Activated T-helper 2 cell treated with anti-CD3 and anti-CD28 coated beads, Interferon-gamma antibody, Interleukin-2, Interleukin-4, amounts not matched to agents 10 μg/mL and 5 μg/mL and 100 μg/mL, durations not matched to agents 14 hours and 24 hours and 36 hours (primary cell): ENCODE measurements at regions not wholly inside any gene's neighbourhood (a gene's known extent, or its start where the extent isn't known, plus 50 kb on each side); places are given as distances from the start of the nearest gene placed in this dataset.

Source experiments
- DNase-seq: peaks from one replicate; pipeline ENCODE4 v3.0.0; 2021; ENCODE audit warnings: low spot score
- H3K27ac Mint-ChIP-seq: one replicate; pipeline ENCODE4 v1.8.0; 2021; ENCODE audit warnings: mixed read lengths
- H3K27me3 Mint-ChIP-seq: one replicate; pipeline ENCODE4 v1.8.0; 2021; ENCODE audit warnings: low read depth, mixed read lengths
- H3K36me3 Mint-ChIP-seq: one replicate; pipeline ENCODE4 v1.8.0; 2021; ENCODE audit warnings: low read depth, mixed read lengths
- H3K4me1 Mint-ChIP-seq: one replicate; pipeline ENCODE4 v1.8.0; 2021; ENCODE audit warnings: low read depth, mixed read lengths
- H3K4me3 Mint-ChIP-seq: one replicate; pipeline ENCODE4 v1.8.0; 2021; ENCODE audit warnings: low read depth, mild to moderate bottlenecking, moderate library complexity, mixed read lengths
- H3K9me3 Mint-ChIP-seq: one replicate; pipeline ENCODE4 v1.8.0; 2021; ENCODE audit warnings: mixed read lengths
- intact Hi-C: fragments of 100-400 bp; cut with micrococcal nuclease; formaldehyde crosslinking; loops from one replicate; pipeline ENCODE4 v1.15.1; 2023

GRCh38 chr5:72013766-72014624 lies 93.3 kb upstream of the MAP1B start:
- DNase-seq: no peak
- Mint-ChIP-seq H3K27me3 (peaks cover 12% of the 10 kb centered on the region), H3K4me1 (no peaks in the 10 kb centered on the region), H3K9me3 (no peaks in the 10 kb centered on the region), H3K4me3 (no peak overlapping the region), H3K27ac (no peak overlapping the region), H3K36me3 (no peaks in the 10 kb centered on the region)
- intact Hi-C loops: no loop called here

- DNase-seq: no peak
- Mint-ChIP-seq H3K4me3 (no peak overlapping the region), H3K27me3 (peaks cover 17% of the 10 kb centered on the region), H3K4me1 (no peaks in the 10 kb centered on the region), H3K36me3 (no peaks in the 10 kb centered on the region), H3K9me3 (no peaks in the 10 kb centered on the region), H3K27ac (no peak overlapping the region)
- intact Hi-C loops: no loop called here
Observed at GRCh38 chr5:72015103-72015548, 92.1 kb upstream of the MAP1B start.

- H3K36me3 Mint-ChIP-seq: no peaks in the 10 kb centered on the region
- intact Hi-C loops: loop anchor here (2.0 kb wide), 1 partner anchor 235 kb away; no protein-coding TSS in a partner anchor
Observed at GRCh38 chr5:72018143-72018803, 89.0 kb upstream of the MAP1B start.

GRCh38 chr5:72020161-72020983 lies 86.9 kb upstream of the MAP1B start:
- intact Hi-C loops: no loop called here
- Mint-ChIP-seq H3K4me3 (no peak overlapping the region), H3K36me3 (no peaks in the 10 kb centered on the region), H3K27me3 (peaks cover 8% of the 10 kb centered on the region), H3K9me3 (no peaks in the 10 kb centered on the region), H3K27ac (no peak overlapping the region), H3K4me1 (no peaks in the 10 kb centered on the region)
- no peak for DNase-seq

More at GRCh38 chr5:72018143-72018803, 89.0 kb upstream of the MAP1B start:
- H3K27ac Mint-ChIP-seq: no peak overlapping the region
- peaks cover 12% of the 10 kb centered on the region for H3K27me3 Mint-ChIP-seq
- peak; percentile 33 for DNase-seq
- H3K4me3 Mint-ChIP-seq: no peak overlapping the region
- H3K4me1 Mint-ChIP-seq: no peaks in the 10 kb centered on the region
- H3K9me3 Mint-ChIP-seq: no peaks in the 10 kb centered on the region

GRCh38 chr5:72021651-72022357 lies 85.5 kb upstream of the MAP1B start:
- Mint-ChIP-seq H3K4me1 (no peaks in the 10 kb centered on the region), H3K4me3 (no peak overlapping the region), H3K27me3 (peaks cover 8% of the 10 kb centered on the region), H3K36me3 (no peaks in the 10 kb centered on the region), H3K9me3 (no peaks in the 10 kb centered on the region), H3K27ac (no peak overlapping the region)
- DNase-seq: no peak
- intact Hi-C loops: no loop called here

GRCh38 chr5:72028382-72028781 lies 78.9 kb upstream of the MAP1B start:
- no peak for DNase-seq
- no peaks in the 10 kb centered on the region for H3K9me3 Mint-ChIP-seq
- H3K4me3 Mint-ChIP-seq: no peak overlapping the region
- peaks cover 2% of the 10 kb centered on the region for H3K27me3 Mint-ChIP-seq
- H3K4me1 Mint-ChIP-seq: no peaks in the 10 kb centered on the region
- no peak overlapping the region for H3K27ac Mint-ChIP-seq
- intact Hi-C loops: no loop called here
- H3K36me3 Mint-ChIP-seq: no peaks in the 10 kb centered on the region

GRCh38 chr5:72030237-72030636 lies 77.0 kb upstream of the MAP1B start:
- intact Hi-C loops: no loop called here
- Mint-ChIP-seq H3K4me1 (no peaks in the 10 kb centered on the region), H3K4me3 (no peak overlapping the region), H3K9me3 (no peaks in the 10 kb centered on the region), H3K27me3 (peaks cover 2% of the 10 kb centered on the region), H3K36me3 (no peaks in the 10 kb centered on the region), H3K27ac (no peak overlapping the region)
- no peak for DNase-seq

- Mint-ChIP-seq H3K9me3 (no peaks in the 10 kb centered on the region), H3K27ac (no peak overlapping the region), H3K4me3 (no peak overlapping the region), H3K36me3 (no peaks in the 10 kb centered on the region), H3K27me3 (peaks cover 2% of the 10 kb centered on the region), H3K4me1 (no peaks in the 10 kb centered on the region)
- intact Hi-C loops: no loop called here
- DNase-seq: no peak
Observed at GRCh38 chr5:72032788-72033187, 74.5 kb upstream of the MAP1B start.

- H3K36me3 Mint-ChIP-seq: no peaks in the 10 kb centered on the region
- no peak overlapping the region for H3K27ac Mint-ChIP-seq
- no peaks in the 10 kb centered on the region for H3K9me3 Mint-ChIP-seq
- no peak overlapping the region for H3K4me3 Mint-ChIP-seq
- peaks cover 6% of the 10 kb centered on the region for H3K27me3 Mint-ChIP-seq
- no peaks in the 10 kb centered on the region for H3K4me1 Mint-ChIP-seq
- intact Hi-C loops: no loop called here
- no peak for DNase-seq
Observed at GRCh38 chr5:72034770-72035169, 72.5 kb upstream of the MAP1B start.

- no peak for DNase-seq
- H3K9me3 Mint-ChIP-seq: no peaks in the 10 kb centered on the region
- H3K27ac Mint-ChIP-seq: no peak overlapping the region
- no peaks in the 10 kb centered on the region for H3K36me3 Mint-ChIP-seq
- H3K27me3 Mint-ChIP-seq: peaks cover 6% of the 10 kb centered on the region
- intact Hi-C loops: no loop called here
- H3K4me3 Mint-ChIP-seq: no peak overlapping the region
- H3K4me1 Mint-ChIP-seq: no peaks in the 10 kb centered on the region
Observed at GRCh38 chr5:72035831-72036230, 71.4 kb upstream of the MAP1B start.

GRCh38 chr5:72036951-72037350 lies 70.3 kb upstream of the MAP1B start:
- H3K4me1 Mint-ChIP-seq: no peaks in the 10 kb centered on the region
- intact Hi-C loops: no loop called here
- no peak overlapping the region for H3K27ac Mint-ChIP-seq
- peaks cover 6% of the 10 kb centered on the region for H3K27me3 Mint-ChIP-seq
- H3K36me3 Mint-ChIP-seq: no peaks in the 10 kb centered on the region
- DNase-seq: no peak
- no peak overlapping the region for H3K4me3 Mint-ChIP-seq
- H3K9me3 Mint-ChIP-seq: no peaks in the 10 kb centered on the region

- Mint-ChIP-seq H3K27me3 (peaks cover 6% of the 10 kb centered on the region), H3K9me3 (no peaks in the 10 kb centered on the region), H3K4me1 (no peaks in the 10 kb centered on the region), H3K36me3 (no peaks in the 10 kb centered on the region), H3K4me3 (no peak overlapping the region), H3K27ac (no peak overlapping the region)
- intact Hi-C loops: no loop called here
- no peak for DNase-seq
Observed at GRCh38 chr5:72040513-72040912, 66.8 kb upstream of the MAP1B start.
